Motor neuron (in vitro differentiated cells): ENCODE measurements at regions not wholly inside any gene's neighbourhood (a gene's known extent, or its start where the extent isn't known, plus 50 kb on each side); places are given as distances from the start of the nearest gene placed in this dataset.

Experiments
- ATAC-seq, 8 experiments: fragments of 200-7000 bp; cut with Tn5 transposase; replicated peaks in 6 of 8; 2 replicates each; pipeline ENCODE4 v1.8.0; 2021; ENCODE audit warnings: mild to moderate bottlenecking in 8 of 8, moderate library complexity in 8 of 8
- H3K27ac ChIP-seq, 2 donors: fragments of 250-450 bp; sonication (Bioruptor Pico); 2 replicates each; pipeline ENCODE4 v1.9.0; 2021; ENCODE audit warnings: antibody characterized with exemption in 2 of 2, mild to moderate bottlenecking in 2 of 2, moderate library complexity in 1 of 2
- H3K4me1 ChIP-seq, 2 donors: fragments of 250-450 bp; sonication (Bioruptor Pico); replicated peaks in 1 of 2; 2 replicates each; pipeline ENCODE4 v1.6.1; 2021; ENCODE audit warnings: antibody characterized with exemption in 2 of 2, mild to moderate bottlenecking in 2 of 2, moderate library complexity in 1 of 2
- H3K4me3 ChIP-seq, 5 donors: fragments of 250-450 bp; sonication (Bioruptor Pico); 2 replicates each; pipeline ENCODE4 v1.9.0; 2021; ENCODE audit warnings: antibody characterized with exemption in 5 of 5, mild to moderate bottlenecking in 5 of 5, moderate library complexity in 4 of 5
- WGBS, 10 experiments: fragments of 450-650 bp; shearing (Covaris generic); methylation state at CpG; one replicate each; pipeline ENCODE4 v1.0.0; 2022; 5-methylcytosine and 5-hydroxymethylcytosine counted together
- in situ Hi-C, 9 experiments: fragments of 400-800 bp; cut with MboI; loops; one replicate each; pipeline ENCODE4 v1.15.0; 2021; ENCODE audit warnings: low sequenced_read_pairs in 9 of 9, low pct_unique_long_range_greater_than_20kb in 2 of 9; ENCODE audit not compliant: unreplicated experiment in 9 of 9

- Histone ChIP-seq H3K4me1 (no peaks in the 10 kb centered on the region), H3K4me3 (no peak overlapping the region), H3K27ac (no peak overlapping the region)
- ATAC-seq, result peak; percentile 63 to 81 (median 71)
- 0 to 13% (median 0%) methylated on average over 1 to 4 of the region's 4 CpGs for WGBS, 10 experiments
- in situ Hi-C loops, result loop anchor here in 6 of 9 experiments (10.0 to 25.0 kb wide), 4 partner anchors 290 to 1210 kb away; no protein-coding TSS in a partner anchor
These were observed 55.0 kb upstream of the ANO3 start for GRCh38 chr11:26276798-26277424.

GRCh38 chr11:26278354-26278753 is 53.6 kb upstream of the ANO3 start:
- WGBS, 10 experiments, result 0 to 50% (median 13%) methylated on average over 1 of the region's 1 CpG; no CpG with 5 or more reads in 3 of the 10 experiments
- H3K4me3 ChIP-seq, result no peak overlapping the region
- H3K4me1 ChIP-seq, result no peaks in the 10 kb centered on the region
- no peak overlapping the region for H3K27ac ChIP-seq
- in situ Hi-C loops, result loop anchor here in 6 of 9 experiments (10.0 to 25.0 kb wide), 4 partner anchors 291 to 1209 kb away; no protein-coding TSS in a partner anchor
- ATAC-seq, result no peak
